IMR-90 (cell line): ENCODE measurements at regions not wholly inside any gene's neighbourhood (a gene's known extent, or its start where the extent isn't known, plus 50 kb on each side); places are given as distances from the start of the nearest gene placed in this dataset.
"Not testable (repeated sequence)": the region's sequence is repeated elsewhere in the genome, so short reads cannot be mapped to it uniquely, and the experiment has no call there.

Source experiments
- ATAC-seq: fragments of 200-7000 bp; cut with Tn5 transposase; 2 replicates; pipeline ENCODE4 v1.9.1; 2020; ENCODE audit warnings: low read depth, mild to moderate bottlenecking, moderate library complexity
- BruUV-seq: library from RNA; stranded (reverse); fragments of 400-500 nt; replicated peaks from 2 replicates; lab custom pipeline; 2021; lab: Mats Ljungman, UMichigan
- CTCF ChIA-PET: fragments of 300-600 bp; formaldehyde crosslinking; extraction: SDS; loops from one replicate; lab custom pipeline; 2021; ENCODE audit warnings: antibody characterized with exemption; lab: Yijun Ruan, JAX
- POLR2A ChIA-PET: fragments of 300-600 bp; sonication (Branson Sonifier 250); formaldehyde crosslinking; loops from one replicate; lab custom pipeline; 2022; ENCODE audit warnings: antibody characterized with exemption; ENCODE audit not compliant: unreplicated experiment; lab: Charles Lee
- DNase-seq: peaks from one replicate; pipeline ENCODE4 v3.0.0; 2013
- H2AFZ ChIP-seq: replicated peaks from 2 replicates; pipeline ENCODE3; 2013; ENCODE audit warnings: low read length, mild to moderate bottlenecking; ENCODE audit not compliant: poor library complexity
- H2AK5ac ChIP-seq: 2 replicates; pipeline ENCODE4 v1.6.1; 2013; ENCODE audit warnings: low read depth, low read length, inconsistent platforms
- H2AK9ac ChIP-seq: replicated peaks from 2 replicates; pipeline ENCODE3; 2013; ENCODE audit warnings: mild to moderate bottlenecking, low read depth, low read length, moderate library complexity; ENCODE audit not compliant: poor library complexity
- H2BK120ac ChIP-seq: 2 replicates; pipeline ENCODE4 v1.6.1; 2013; ENCODE audit warnings: low read depth, low read length, inconsistent platforms
- H2BK15ac ChIP-seq: 3 replicates; pipeline ENCODE4 v1.6.1; 2013; ENCODE audit warnings: low read depth, low read length, inconsistent platforms
- H2BK20ac ChIP-seq: 2 replicates; pipeline ENCODE4 v1.6.1; 2013; ENCODE audit warnings: low read depth, mild to moderate bottlenecking, inconsistent platforms, low read length, moderate library complexity
- H2BK5ac ChIP-seq: 2 replicates; pipeline ENCODE4 v1.6.1; 2013; ENCODE audit warnings: mild to moderate bottlenecking, low read depth, low read length, inconsistent platforms; ENCODE audit not compliant: poor library complexity, severe bottlenecking
- H3K14ac ChIP-seq: replicated peaks from 2 replicates; pipeline ENCODE4 v1.6.1; 2013; ENCODE audit warnings: low read depth, low read length, inconsistent platforms
- H3K18ac ChIP-seq: 2 replicates; pipeline ENCODE4 v1.6.1; 2013; ENCODE audit warnings: low read depth, low read length, control low read depth
- H3K23ac ChIP-seq: 2 replicates; pipeline ENCODE4 v1.6.1; 2013; ENCODE audit warnings: low read depth, low read length, inconsistent platforms
- H3K27ac ChIP-seq: 2 replicates; pipeline ENCODE4 v1.5.1; 2013; ENCODE audit warnings: mild to moderate bottlenecking, control low read depth, low read length; ENCODE audit not compliant: insufficient read depth
- H3K27me3 ChIP-seq: 2 replicates; pipeline ENCODE4 v1.6.1; 2013; ENCODE audit warnings: low read length; ENCODE audit not compliant: control insufficient read depth, insufficient read depth
- H3K36me3 ChIP-seq: 2 replicates; pipeline ENCODE4 v1.6.1; 2013; ENCODE audit warnings: low read length, mixed read lengths; ENCODE audit not compliant: control insufficient read depth, insufficient read depth
- H3K4ac ChIP-seq: 2 replicates; pipeline ENCODE4 v1.6.1; 2013; ENCODE audit warnings: low read depth, low read length, inconsistent platforms
- H3K4me1 ChIP-seq: 2 replicates; pipeline ENCODE4 v1.6.1; 2013; ENCODE audit warnings: low read length, mixed read lengths; ENCODE audit not compliant: control insufficient read depth, insufficient read depth
- H3K4me2 ChIP-seq: 2 replicates; pipeline ENCODE4 v1.6.1; 2013; ENCODE audit warnings: low read depth, mild to moderate bottlenecking, control low read depth, low read length, moderate library complexity
- H3K4me3 ChIP-seq: 2 replicates; pipeline ENCODE4 v1.5.1; 2013; ENCODE audit warnings: low read depth, mild to moderate bottlenecking, control low read depth, low read length, moderate library complexity; ENCODE audit not compliant: insufficient read depth
- H3K56ac ChIP-seq: 2 replicates; pipeline ENCODE4 v1.6.1; 2013; ENCODE audit warnings: low read length, inconsistent platforms; ENCODE audit not compliant: insufficient read depth; ENCODE audit errors: extremely low read depth
- H3K79me1 ChIP-seq, 2 experiments: 2 replicates each; pipeline ENCODE4 v1.6.1; 2013; ENCODE audit warnings: low read length in 2 of 2, inconsistent platforms in 1 of 2, low read depth in 1 of 2
- H3K9ac ChIP-seq: 2 replicates; pipeline ENCODE4 v1.6.1; 2013; ENCODE audit warnings: low read depth, low read length, control low read depth
- H3K9me1 ChIP-seq: 2 replicates; pipeline ENCODE4 v1.6.1; 2013; ENCODE audit warnings: low read length, inconsistent platforms; ENCODE audit not compliant: insufficient read depth
- H3K9me3 ChIP-seq: 2 replicates; pipeline ENCODE4 v1.6.1; 2013; ENCODE audit warnings: low read length; ENCODE audit not compliant: control insufficient read depth, insufficient read depth
- H4K20me1 ChIP-seq: 2 replicates; pipeline ENCODE4 v1.6.1; 2013; ENCODE audit warnings: low read length, inconsistent platforms; ENCODE audit not compliant: insufficient read depth
- H4K5ac ChIP-seq: 2 replicates; pipeline ENCODE4 v1.6.1; 2013; ENCODE audit warnings: mild to moderate bottlenecking, low read depth, low read length, control low read depth
- H4K8ac ChIP-seq, 2 experiments: 2 replicates each; pipeline ENCODE4 v1.6.1; 2013; ENCODE audit warnings: low read depth in 2 of 2, low read length in 2 of 2, control low read depth in 1 of 2, inconsistent platforms in 1 of 2
- H4K91ac ChIP-seq: 2 replicates; pipeline ENCODE4 v1.6.1; 2013; ENCODE audit warnings: low read depth, low read length, inconsistent platforms; ENCODE audit not compliant: insufficient read depth
- WGBS, 2 experiments: methylation state at CpG; one replicate each; pipeline versions ENCODE4 v1.1.5 to v1.1.7; 2013; ENCODE audit warnings: missing lambda C conversion rate in 2 of 2; ENCODE audit not compliant: insufficient read length in 1 of 2; ENCODE audit errors: extremely low coverage in 2 of 2; 5-methylcytosine and 5-hydroxymethylcytosine counted together
- dilution Hi-C: fragments of 300-500 bp; cut with HindIII; formaldehyde crosslinking; loops from one replicate; pipeline ENCODE4 v1.14.3; 2018; ENCODE audit warnings: low sequenced_read_pairs; ENCODE audit not compliant: unreplicated experiment
- in situ Hi-C: fragments of 300-500 bp; cut with MboI; formaldehyde crosslinking; loops from 3 replicates; pipeline ENCODE4 v1.14.3; 2019; ENCODE audit warnings: low sequenced_read_pairs, inconsistent platforms, mixed read lengths
- intact Hi-C: fragments of 100-400 bp; cut with micrococcal nuclease; formaldehyde crosslinking; loops from 2 replicates; pipeline ENCODE4 v1.10.0; 2022

DNA sequence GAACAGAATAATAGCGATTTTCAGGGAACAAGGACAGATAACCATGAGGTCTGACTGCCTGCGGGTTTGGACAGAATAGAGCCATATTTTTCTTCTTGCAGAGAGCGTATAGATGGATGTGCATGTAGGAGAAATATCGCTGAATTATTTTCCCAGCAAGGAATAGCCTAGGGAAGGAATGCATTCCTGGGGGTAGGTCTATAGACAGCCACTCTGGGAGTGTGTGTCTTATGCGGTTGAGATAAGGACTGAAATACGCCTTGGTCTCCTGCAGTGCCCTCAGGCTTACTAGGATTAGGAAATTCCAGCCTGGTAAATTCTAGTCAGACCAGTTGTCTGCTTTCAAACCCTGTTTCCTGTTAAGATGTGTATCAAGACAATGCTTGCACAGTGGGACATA is 139.3 kb downstream of the ZNF248 start:
- H3K18ac ChIP-seq, H2AK5ac ChIP-seq, CTCF ChIA-PET, H3K4ac ChIP-seq, H4K20me1 ChIP-seq, H3K36me3 ChIP-seq, H3K27ac ChIP-seq, ATAC-seq, H4K8ac ChIP-seq, intact Hi-C loops, dilution Hi-C loops, H3K56ac ChIP-seq, H3K4me3 ChIP-seq, H3K23ac ChIP-seq, BruUV-seq, H4K91ac ChIP-seq, H3K4me2 ChIP-seq, H2BK5ac ChIP-seq, H2BK20ac ChIP-seq, in situ Hi-C loops, DNase-seq, H3K9ac ChIP-seq, H2AFZ ChIP-seq, H3K9me1 ChIP-seq, H2BK120ac ChIP-seq, H2BK15ac ChIP-seq, H4K5ac ChIP-seq, H3K27me3 ChIP-seq, H3K14ac ChIP-seq, H3K79me1 ChIP-seq, H2AK9ac ChIP-seq, H3K4me1 ChIP-seq, POLR2A ChIA-PET: not testable (repeated sequence)
- peaks cover 15% of the 10 kb centered on the region; the same call in 1 of the 2 replicates for H3K9me3 ChIP-seq
- WGBS, 2 experiments: 33% methylated on average over 3 of the region's 6 CpGs; no CpG with 5 or more reads in 1 of the 2 experiments
